HEK293 (cell line): ENCODE measurements at regions not wholly inside any gene's neighbourhood (a gene's known extent, or its start where the extent isn't known, plus 50 kb on each side); places are given as distances from the start of the nearest gene placed in this dataset.

Source experiments
- CTCF ChIA-PET: fragments of 350-600 bp; formaldehyde crosslinking; extraction: SDS; loops from one replicate; lab custom pipeline; 2021; ENCODE audit warnings: antibody characterized with exemption; lab: Yijun Ruan, JAX
- POLR2A ChIA-PET: fragments of 300-600 bp; formaldehyde crosslinking; extraction: SDS; loops from one replicate; lab custom pipeline; 2020; ENCODE audit warnings: antibody characterized with exemption, inconsistent platforms; lab: Yijun Ruan, JAX
- H3K27ac ChIP-seq: fragments of 200-500 bp; sonication (Bioruptor generic); 2 replicates; pipeline ENCODE4 v1.5.1; 2014; ENCODE audit warnings: low read depth, low read length, control low read depth, inconsistent platforms; ENCODE audit errors: extremely low read depth
- H3K36me3 ChIP-seq, 2 experiments: fragments of 200-500 bp in 1 of 2; sonication (Bioruptor generic) in 1 of 2; 1 replicate in 1 of 2; 2 replicates in 1 of 2; pipeline ENCODE4 v1.5.1; 2014 to 2017; ENCODE audit warnings: inconsistent platforms in 2 of 2, low read length in 2 of 2; ENCODE audit not compliant: control insufficient read depth in 2 of 2, insufficient read depth in 1 of 2
- H3K4me1 ChIP-seq: fragments of 200-500 bp; sonication (Bioruptor generic); 2 replicates; pipeline ENCODE4 v1.5.1; 2014; ENCODE audit warnings: mild to moderate bottlenecking, low read length, inconsistent platforms; ENCODE audit not compliant: control insufficient read depth, insufficient read depth
- H3K4me3 ChIP-seq: 2 replicates; pipeline ENCODE4 v1.5.1; 2011; ENCODE audit warnings: low read depth, mild to moderate bottlenecking, control low read depth, low read length, moderate library complexity
- H3K9me3 ChIP-seq: fragments of 200-500 bp; sonication (Bioruptor generic); 2 replicates; pipeline ENCODE4 v1.5.1; 2014; ENCODE audit warnings: low read depth, low read length, inconsistent platforms; ENCODE audit not compliant: control insufficient read depth, insufficient read depth
- BCL6B ChIP-seq: fragments of 450-650 bp; formaldehyde crosslinking; IDR thresholded peaks from 2 replicates; pipeline ENCODE4 v1.5.1; 2017; ENCODE audit warnings: missing biosample characterization, missing genetic modification characterization
- GLI4 ChIP-seq: fragments of 450-650 bp; formaldehyde crosslinking; IDR thresholded peaks from 2 replicates; pipeline ENCODE4 v1.5.1; 2016; ENCODE audit warnings: missing biosample characterization, missing genetic modification characterization
- HOXD13 ChIP-seq: sonication (generic); formaldehyde crosslinking; IDR thresholded peaks from 2 replicates; pipeline ENCODE4 v1.8.0; 2022; ENCODE audit warnings: missing genetic modification reagents, borderline replicate concordance
- IKZF3 ChIP-seq: fragments of 450-650 bp; IDR thresholded peaks from 2 replicates; pipeline ENCODE4 v1.5.0; 2018; ENCODE audit warnings: missing biosample characterization, mild to moderate bottlenecking, missing genetic modification characterization, moderate library complexity
- KLF9 ChIP-seq: fragments of 450-650 bp; formaldehyde crosslinking; IDR thresholded peaks from 2 replicates; pipeline ENCODE4 v1.5.1; 2016; ENCODE audit warnings: missing biosample characterization, missing genetic modification characterization, low read depth
- ZNF266 ChIP-seq: fragments of 450-650 bp; formaldehyde crosslinking; IDR thresholded peaks from 2 replicates; pipeline ENCODE4 v1.5.1; 2016; ENCODE audit warnings: missing biosample characterization, missing genetic modification characterization, low read depth
- ZNF391 ChIP-seq: fragments of 450-650 bp; formaldehyde crosslinking; IDR thresholded peaks from 2 replicates; pipeline ENCODE4 v1.5.1; 2016; ENCODE audit warnings: low read depth, missing biosample characterization, missing genetic modification characterization, borderline replicate concordance
- ZNF423 ChIP-seq: fragments of 450-650 bp; formaldehyde crosslinking; IDR thresholded peaks from 2 replicates; pipeline ENCODE4 v1.5.1; 2016; ENCODE audit warnings: missing biosample characterization, missing genetic modification characterization
- ZNF701 ChIP-seq: fragments of 450-650 bp; formaldehyde crosslinking; IDR thresholded peaks from 2 replicates; pipeline ENCODE4 v1.5.1; 2016; ENCODE audit warnings: missing biosample characterization, missing genetic modification characterization
- ZNF837 ChIP-seq: fragments of 450-650 bp; formaldehyde crosslinking; IDR thresholded peaks from 2 replicates; pipeline ENCODE4 v1.5.1; 2016; ENCODE audit warnings: missing biosample characterization, missing genetic modification characterization
- TF ChIP-seq, protein P1 (sequence below): fragments of 450-650 bp; formaldehyde crosslinking; IDR thresholded peaks from 2 replicates; pipeline ENCODE4 v1.5.1; 2016; ENCODE audit warnings: missing biosample characterization, missing genetic modification characterization
- TF ChIP-seq, protein P2 (sequence below): fragments of 450-650 bp; formaldehyde crosslinking; IDR thresholded peaks from 2 replicates; pipeline ENCODE4 v1.5.1; 2016; ENCODE audit warnings: missing biosample characterization, missing genetic modification characterization
- TF ChIP-seq, protein P3 (sequence below): fragments of 450-650 bp; formaldehyde crosslinking; IDR thresholded peaks from 2 replicates; pipeline ENCODE4 v1.5.0; 2017; ENCODE audit warnings: missing biosample characterization, missing genetic modification characterization, borderline replicate concordance
- TF ChIP-seq, protein P4 (sequence below): fragments of 450-650 bp; formaldehyde crosslinking; IDR thresholded peaks from 2 replicates; pipeline ENCODE4 v1.5.1; 2017; ENCODE audit warnings: missing biosample characterization, mild to moderate bottlenecking, missing genetic modification characterization, moderate library complexity

- H3K4me1 ChIP-seq, result no peaks in the 10 kb centered on the region
- no peaks in the 10 kb centered on the region for H3K9me3 ChIP-seq
- no peak overlapping the region for H3K27ac ChIP-seq
- CTCF ChIA-PET, result no interaction called here
- POLR2A ChIA-PET, result no interaction called here
- H3K36me3 ChIP-seq, result no peaks in the 10 kb centered on the region
- TF ChIP-seq GLI4 (tag by site-specific recombination) (no peak), KLF9 (tag by site-specific recombination) (no peak), ZNF837 (tag by site-specific recombination) (no peak), ZNF266 (tag by site-specific recombination) (no peak), ZNF423 (tag by site-specific recombination) (no peak), HOXD13 (CRISPR knock-in tag) (no peak)
- TF ChIP-seq, protein P1, sequence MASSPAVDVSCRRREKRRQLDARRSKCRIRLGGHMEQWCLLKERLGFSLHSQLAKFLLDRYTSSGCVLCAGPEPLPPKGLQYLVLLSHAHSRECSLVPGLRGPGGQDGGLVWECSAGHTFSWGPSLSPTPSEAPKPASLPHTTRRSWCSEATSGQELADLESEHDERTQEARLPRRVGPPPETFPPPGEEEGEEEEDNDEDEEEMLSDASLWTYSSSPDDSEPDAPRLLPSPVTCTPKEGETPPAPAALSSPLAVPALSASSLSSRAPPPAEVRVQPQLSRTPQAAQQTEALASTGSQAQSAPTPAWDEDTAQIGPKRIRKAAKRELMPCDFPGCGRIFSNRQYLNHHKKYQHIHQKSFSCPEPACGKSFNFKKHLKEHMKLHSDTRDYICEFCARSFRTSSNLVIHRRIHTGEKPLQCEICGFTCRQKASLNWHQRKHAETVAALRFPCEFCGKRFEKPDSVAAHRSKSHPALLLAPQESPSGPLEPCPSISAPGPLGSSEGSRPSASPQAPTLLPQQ (tag by site-specific recombination), result no peak
- TF ChIP-seq, protein P2, sequence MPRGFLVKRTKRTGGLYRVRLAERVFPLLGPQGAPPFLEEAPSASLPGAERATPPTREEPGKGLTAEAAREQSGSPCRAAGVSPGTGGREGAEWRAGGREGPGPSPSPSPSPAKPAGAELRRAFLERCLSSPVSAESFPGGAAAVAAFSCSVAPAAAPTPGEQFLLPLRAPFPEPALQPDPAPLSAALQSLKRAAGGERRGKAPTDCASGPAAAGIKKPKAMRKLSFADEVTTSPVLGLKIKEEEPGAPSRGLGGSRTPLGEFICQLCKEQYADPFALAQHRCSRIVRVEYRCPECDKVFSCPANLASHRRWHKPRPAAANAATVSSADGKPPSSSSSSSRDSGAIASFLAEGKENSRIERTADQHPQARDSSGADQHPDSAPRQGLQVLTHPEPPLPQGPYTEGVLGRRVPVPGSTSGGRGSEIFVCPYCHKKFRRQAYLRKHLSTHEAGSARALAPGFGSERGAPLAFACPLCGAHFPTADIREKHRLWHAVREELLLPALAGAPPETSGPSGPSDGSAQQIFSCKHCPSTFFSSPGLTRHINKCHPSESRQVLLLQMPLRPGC (tag by site-specific recombination), result no peak
- TF ChIP-seq, all 188 proteins: peak for 0
- H3K4me3 ChIP-seq, result no peak overlapping the region
These were observed 451.1 kb upstream of the SOX5 start for GRCh38 chr12:24400533-24400932.

- TF ChIP-seq, protein P3, sequence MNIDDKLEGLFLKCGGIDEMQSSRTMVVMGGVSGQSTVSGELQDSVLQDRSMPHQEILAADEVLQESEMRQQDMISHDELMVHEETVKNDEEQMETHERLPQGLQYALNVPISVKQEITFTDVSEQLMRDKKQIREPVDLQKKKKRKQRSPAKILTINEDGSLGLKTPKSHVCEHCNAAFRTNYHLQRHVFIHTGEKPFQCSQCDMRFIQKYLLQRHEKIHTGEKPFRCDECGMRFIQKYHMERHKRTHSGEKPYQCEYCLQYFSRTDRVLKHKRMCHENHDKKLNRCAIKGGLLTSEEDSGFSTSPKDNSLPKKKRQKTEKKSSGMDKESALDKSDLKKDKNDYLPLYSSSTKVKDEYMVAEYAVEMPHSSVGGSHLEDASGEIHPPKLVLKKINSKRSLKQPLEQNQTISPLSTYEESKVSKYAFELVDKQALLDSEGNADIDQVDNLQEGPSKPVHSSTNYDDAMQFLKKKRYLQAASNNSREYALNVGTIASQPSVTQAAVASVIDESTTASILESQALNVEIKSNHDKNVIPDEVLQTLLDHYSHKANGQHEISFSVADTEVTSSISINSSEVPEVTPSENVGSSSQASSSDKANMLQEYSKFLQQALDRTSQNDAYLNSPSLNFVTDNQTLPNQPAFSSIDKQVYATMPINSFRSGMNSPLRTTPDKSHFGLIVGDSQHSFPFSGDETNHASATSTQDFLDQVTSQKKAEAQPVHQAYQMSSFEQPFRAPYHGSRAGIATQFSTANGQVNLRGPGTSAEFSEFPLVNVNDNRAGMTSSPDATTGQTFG (tag by site-specific recombination), result no peak
- no peak for TF ChIP-seq BCL6B (tag by site-specific recombination)
- TF ChIP-seq IKZF3, result no peak
- TF ChIP-seq, protein P4, sequence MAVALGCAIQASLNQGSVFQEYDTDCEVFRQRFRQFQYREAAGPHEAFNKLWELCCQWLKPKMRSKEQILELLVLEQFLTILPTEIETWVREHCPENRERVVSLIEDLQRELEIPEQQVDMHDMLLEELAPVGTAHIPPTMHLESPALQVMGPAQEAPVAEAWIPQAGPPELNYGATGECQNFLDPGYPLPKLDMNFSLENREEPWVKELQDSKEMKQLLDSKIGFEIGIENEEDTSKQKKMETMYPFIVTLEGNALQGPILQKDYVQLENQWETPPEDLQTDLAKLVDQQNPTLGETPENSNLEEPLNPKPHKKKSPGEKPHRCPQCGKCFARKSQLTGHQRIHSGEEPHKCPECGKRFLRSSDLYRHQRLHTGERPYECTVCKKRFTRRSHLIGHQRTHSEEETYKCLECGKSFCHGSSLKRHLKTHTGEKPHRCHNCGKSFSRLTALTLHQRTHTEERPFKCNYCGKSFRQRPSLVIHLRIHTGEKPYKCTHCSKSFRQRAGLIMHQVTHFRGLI (tag by site-specific recombination), result no peak
- TF ChIP-seq ZNF391, result no peak
- POLR2A ChIA-PET, result no interaction called here
- Histone ChIP-seq H3K27ac (no peak overlapping the region), H3K9me3 (no peaks in the 10 kb centered on the region), H3K36me3 (no peaks in the 10 kb centered on the region), H3K4me1 (no peaks in the 10 kb centered on the region), H3K4me3 (no peak overlapping the region)
- CTCF ChIA-PET, result no interaction called here
These were observed 449.1 kb upstream of the SOX5 start for GRCh38 chr12:24398605-24399004.

DNA sequence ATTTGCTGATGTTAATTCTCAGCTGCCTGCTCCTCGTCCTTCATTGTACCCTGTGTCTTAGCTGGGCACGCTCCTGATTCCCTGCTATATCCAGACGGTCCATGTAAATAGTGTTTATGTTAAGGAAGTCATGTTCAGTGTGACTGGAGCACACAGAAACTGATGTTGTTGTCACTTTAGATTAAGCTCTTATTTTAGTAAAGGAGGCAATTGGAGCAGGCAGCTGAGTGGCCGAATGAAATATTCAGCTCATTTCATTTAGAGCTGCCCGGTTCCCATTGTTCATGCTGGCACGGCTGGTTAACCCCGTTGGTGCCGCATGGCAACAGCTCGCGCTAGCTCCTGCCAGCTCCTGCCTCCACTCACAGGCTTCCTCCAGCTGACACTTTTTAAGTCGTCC lies 446.8 kb upstream of the SOX5 start:
- TF ChIP-seq ZNF701, result no peak
- CTCF ChIA-PET, result interaction anchor here (0.6 kb wide), 1 partner anchor 49 kb away, joined by 6 read pairs; no protein-coding TSS in a partner anchor
- no peak overlapping the region for H3K4me3 ChIP-seq
- POLR2A ChIA-PET, result no interaction called here
- H3K36me3 ChIP-seq, result no peaks in the 10 kb centered on the region
- H3K27ac ChIP-seq, result no peak overlapping the region
- no peaks in the 10 kb centered on the region for H3K9me3 ChIP-seq
- no peaks in the 10 kb centered on the region for H3K4me1 ChIP-seq
